GM12878 (cell line): ENCODE measurements at regions not wholly inside any gene's neighbourhood (a gene's known extent, or its start where the extent isn't known, plus 50 kb on each side); places are given as distances from the start of the nearest gene placed in this dataset.

Source experiments
- ATAC-seq: fragments of 200-7000 bp; cut with Tn5 transposase; 3 replicates; pipeline ENCODE4 v1.9.1; 2020; ENCODE audit warnings: mild to moderate bottlenecking, moderate library complexity
- BruUV-seq: library from RNA; stranded (reverse); fragments of 400-500 nt; replicated peaks from 2 replicates; lab custom pipeline; 2021; lab: Mats Ljungman, UMichigan
- CTCF ChIA-PET: fragments of 300-600 bp; sonication (Branson Sonifier 250); formaldehyde crosslinking; extraction: SDS; loops from one replicate; lab custom pipeline; 2021; ENCODE audit warnings: inconsistent platforms; lab: Yijun Ruan, JAX
- POLR2A ChIA-PET: fragments of 350-600 bp; formaldehyde crosslinking; extraction: SDS; loops from one replicate; lab custom pipeline; 2021; ENCODE audit warnings: inconsistent platforms; lab: Charles Lee
- RAD21 ChIA-PET: fragments of 300-600 bp; sonication (Branson Sonifier 250); formaldehyde crosslinking; loops from one replicate; lab custom pipeline; 2023; ENCODE audit warnings: antibody characterized with exemption; ENCODE audit not compliant: unreplicated experiment; lab: Charles Lee
- SMC1A ChIA-PET: fragments of 300-600 bp; sonication (Branson Sonifier 250); formaldehyde crosslinking; loops from one replicate; lab custom pipeline; 2023; ENCODE audit not compliant: unreplicated experiment, uncharacterized antibody; lab: Charles Lee
- DNase-seq: peaks from one replicate; pipeline ENCODE4 v3.0.0-alpha.2; 2011; ENCODE audit warnings: low read depth, low spot score
- FAIRE-seq: peaks from 3 replicates; lab custom pipeline; 2011; peaks lifted over from hg19 to GRCh38; lab: Jason Lieb, UNC
- H2AFZ ChIP-seq: 2 replicates; pipeline ENCODE4 v1.6.0; 2011; ENCODE audit warnings: low read depth, low read length, control low read depth; ENCODE audit not compliant: control insufficient read depth
- H3K27ac ChIP-seq: 2 replicates; pipeline ENCODE4 v1.5.1; 2011; ENCODE audit warnings: control low read depth; ENCODE audit not compliant: control insufficient read depth, insufficient read depth
- H3K27me3 ChIP-seq, 2 experiments: replicated peaks in 1 of 2; 2 replicates each; pipeline versions ENCODE4 v1.6.0 to v1.6.1; 2011; ENCODE audit warnings: low read length in 1 of 2; ENCODE audit not compliant: control insufficient read depth in 2 of 2, insufficient read depth in 2 of 2
- H3K36me3 ChIP-seq, 2 experiments: 2 replicates each; pipeline ENCODE4 v1.5.1; 2011; ENCODE audit warnings: low read length in 1 of 2; ENCODE audit not compliant: control insufficient read depth in 2 of 2, insufficient read depth in 2 of 2
- H3K4me1 ChIP-seq: 2 replicates; pipeline ENCODE4 v1.6.1; 2011; ENCODE audit warnings: mild to moderate bottlenecking, low read length, moderate library complexity, mixed read lengths; ENCODE audit not compliant: control insufficient read depth, insufficient read depth
- H3K4me2 ChIP-seq: 2 replicates; pipeline ENCODE4 v1.6.0; 2011; ENCODE audit warnings: control low read depth; ENCODE audit not compliant: control insufficient read depth, insufficient read depth
- H3K4me3 ChIP-seq: fragments of 200-600 bp; sonication (generic); 2 replicates; pipeline ENCODE4 v1.5.1; 2016
- H3K79me2 ChIP-seq: 2 replicates; pipeline ENCODE4 v1.6.0; 2011; ENCODE audit warnings: low read length; ENCODE audit not compliant: control insufficient read depth, insufficient read depth
- H3K9ac ChIP-seq: 2 replicates; pipeline ENCODE4 v1.8.0; 2011; ENCODE audit warnings: low read length, control low read depth, mixed read lengths; ENCODE audit not compliant: control insufficient read depth, insufficient read depth
- H3K9me3 ChIP-seq: replicated peaks from 3 replicates; pipeline ENCODE4 v1.5.1; 2011; ENCODE audit warnings: mild to moderate bottlenecking, low read length; ENCODE audit not compliant: control insufficient read depth, insufficient read depth
- H4K20me1 ChIP-seq: 2 replicates; pipeline ENCODE4 v1.6.0; 2011; ENCODE audit not compliant: control insufficient read depth, insufficient read depth
- BCL3 ChIP-seq: IDR thresholded peaks from 2 replicates; pipeline ENCODE4 v1.6.1; 2011; ENCODE audit warnings: borderline replicate concordance, low read depth, mild to moderate bottlenecking, moderate library complexity, low read length; ENCODE audit not compliant: insufficient read depth, poor library complexity, severe bottlenecking
- CEBPB ChIP-seq, 2 experiments: fragments of 150-350 bp in 1 of 2; IDR thresholded peaks; 2 replicates each; pipeline ENCODE4 v1.6.1; 2012 to 2014; ENCODE audit warnings: low read depth in 2 of 2, low read length in 2 of 2, borderline replicate concordance in 1 of 2, inconsistent platforms in 1 of 2
- EP300 ChIP-seq, 2 experiments: fragments of 150-350 bp in 1 of 2; IDR thresholded peaks; 2 replicates each; pipeline ENCODE4 v1.6.1; 2011 to 2012; ENCODE audit warnings: low read depth in 2 of 2, low read length in 2 of 2, borderline replicate concordance in 1 of 2, improper control_type of control experiment in 1 of 2, inconsistent platforms in 1 of 2; ENCODE audit not compliant: control insufficient read depth in 1 of 2
- HDAC6 ChIP-seq: fragments of 200-600 bp; sonication (generic); IDR thresholded peaks from one replicate; pipeline ENCODE4 v1.8.0; 2017; ENCODE audit warnings: antibody characterized with exemption; ENCODE audit not compliant: unreplicated experiment
- MYB ChIP-seq: fragments of 150-350 bp; IDR thresholded peaks from 2 replicates; pipeline ENCODE4 v1.6.1; 2014; ENCODE audit warnings: mild to moderate bottlenecking, low read depth, low read length, borderline replicate concordance
- NFXL1 ChIP-seq: fragments of 450-650 bp; IDR thresholded peaks from 2 replicates; pipeline ENCODE4 v1.6.1; 2017; ENCODE audit warnings: antibody characterized with exemption, mild to moderate bottlenecking, borderline replicate concordance
- SMAD1 ChIP-seq: fragments of 450-650 bp; IDR thresholded peaks from 2 replicates; pipeline ENCODE4 v1.6.1; 2018; ENCODE audit warnings: mild to moderate bottlenecking, low read depth; ENCODE audit not compliant: partially characterized antibody
- TCF3 ChIP-seq: IDR thresholded peaks from 2 replicates; pipeline ENCODE4 v1.6.1; 2012; ENCODE audit warnings: low read depth, mild to moderate bottlenecking, low read length, borderline replicate concordance; ENCODE audit not compliant: insufficient read depth
- YY1 ChIP-seq: IDR thresholded peaks from 2 replicates; pipeline ENCODE4 v1.6.1; 2011; ENCODE audit warnings: low read depth, mild to moderate bottlenecking, low read length
- ZNF274 ChIP-seq: IDR thresholded peaks from one replicate; pipeline ENCODE4 v1.8.0; 2011; ENCODE audit not compliant: insufficient read length, insufficient read depth
- WGBS: methylation state at CpG from one replicate; pipeline ENCODE4 v1.1.6; 2016; ENCODE audit warnings: low lambda C conversion rate; ENCODE audit not compliant: insufficient replicate concordance, insufficient coverage; ENCODE audit errors: missing lambda C conversion rate; 5-methylcytosine and 5-hydroxymethylcytosine counted together
- in situ Hi-C: fragments of 300-500 bp; cut with MboI; formaldehyde crosslinking; loops from 9 replicates; pipeline ENCODE4 v1.14.3; 2018; ENCODE audit warnings: mixed read lengths
- intact Hi-C: fragments of 100-400 bp; cut with micrococcal nuclease; formaldehyde crosslinking; loops from one replicate; pipeline ENCODE4 v1.14.2; 2022; ENCODE audit not compliant: unreplicated experiment
- TF ChIP-seq, protein P1 (sequence below): fragments of 450-650 bp; formaldehyde crosslinking; IDR thresholded peaks from 2 replicates; pipeline ENCODE4 v1.4.0; 2022; ENCODE audit warnings: mild to moderate bottlenecking, moderate library complexity
- TF ChIP-seq, protein P2 (sequence below): fragments of 150-350 bp; IDR thresholded peaks from 2 replicates; pipeline ENCODE4 v1.6.1; 2014; ENCODE audit warnings: mild to moderate bottlenecking, low read depth, low read length

- Histone ChIP-seq H3K27ac (no peak overlapping the region), H3K36me3 (no peaks in the 10 kb centered on the region), H3K27me3 (no peaks in the 10 kb centered on the region; a peak in 1 of 4 replicates), H3K4me3 (no peak overlapping the region), H3K79me2 (no peaks in the 10 kb centered on the region), H4K20me1 (no peaks in the 10 kb centered on the region), H3K4me2 (no peak overlapping the region), H3K9me3 (no peaks in the 10 kb centered on the region), H3K4me1 (no peaks in the 10 kb centered on the region), H2AFZ (no peak overlapping the region), H3K9ac (no peak overlapping the region)
- ChIA-PET RAD21 (no interaction called here), POLR2A (no interaction called here), SMC1A (no interaction called here), CTCF (no interaction called here)
- DNase-seq: no peak
- 82% methylated on average over 28 of the region's 28 CpGs for WGBS
- no peak for TF ChIP-seq SMAD1
- no peak for TF ChIP-seq BCL3
- TF ChIP-seq TCF3: no peak
- TF ChIP-seq YY1: no peak
- TF ChIP-seq CEBPB (IDR thresholded peaks at IDR 0.05; ENCODE audit: borderline replicate concordance in 1 of 2, low read depth in 2 of 2, low read length in 2 of 2): no peak
- TF ChIP-seq, protein P1, sequence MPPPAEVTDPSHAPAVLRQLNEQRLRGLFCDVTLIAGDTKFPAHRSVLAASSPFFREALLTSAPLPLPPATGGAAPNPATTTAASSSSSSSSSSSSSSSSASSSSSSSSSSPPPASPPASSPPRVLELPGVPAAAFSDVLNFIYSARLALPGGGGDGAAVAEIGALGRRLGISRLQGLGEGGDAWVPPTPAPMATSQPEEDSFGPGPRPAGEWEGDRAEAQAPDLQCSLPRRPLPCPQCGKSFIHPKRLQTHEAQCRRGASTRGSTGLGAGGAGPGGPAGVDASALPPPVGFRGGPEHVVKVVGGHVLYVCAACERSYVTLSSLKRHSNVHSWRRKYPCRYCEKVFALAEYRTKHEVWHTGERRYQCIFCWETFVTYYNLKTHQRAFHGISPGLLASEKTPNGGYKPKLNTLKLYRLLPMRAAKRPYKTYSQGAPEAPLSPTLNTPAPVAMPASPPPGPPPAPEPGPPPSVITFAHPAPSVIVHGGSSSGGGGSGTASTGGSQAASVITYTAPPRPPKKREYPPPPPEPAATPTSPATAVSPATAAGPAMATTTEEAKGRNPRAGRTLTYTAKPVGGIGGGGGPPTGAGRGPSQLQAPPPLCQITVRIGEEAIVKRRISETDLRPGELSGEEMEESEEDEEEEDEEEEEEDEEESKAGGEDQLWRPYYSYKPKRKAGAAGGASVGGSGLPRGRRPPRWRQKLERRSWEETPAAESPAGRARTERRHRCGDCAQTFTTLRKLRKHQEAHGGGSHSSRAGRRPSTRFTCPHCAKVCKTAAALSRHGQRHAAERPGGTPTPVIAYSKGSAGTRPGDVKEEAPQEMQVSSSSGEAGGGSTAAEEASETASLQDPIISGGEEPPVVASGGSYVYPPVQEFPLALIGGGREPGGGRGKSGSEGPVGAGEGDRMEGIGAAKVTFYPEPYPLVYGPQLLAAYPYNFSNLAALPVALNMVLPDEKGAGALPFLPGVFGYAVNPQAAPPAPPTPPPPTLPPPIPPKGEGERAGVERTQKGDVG (CRISPR knock-in tag): no peak
- no peak for TF ChIP-seq NFXL1
- TF ChIP-seq EP300 (IDR thresholded peaks at IDR 0.05; ENCODE audit: borderline replicate concordance in 1 of 2, control insufficient read depth in 1 of 2, low read depth in 2 of 2, low read length in 2 of 2): no peak
- TF ChIP-seq, protein P2, sequence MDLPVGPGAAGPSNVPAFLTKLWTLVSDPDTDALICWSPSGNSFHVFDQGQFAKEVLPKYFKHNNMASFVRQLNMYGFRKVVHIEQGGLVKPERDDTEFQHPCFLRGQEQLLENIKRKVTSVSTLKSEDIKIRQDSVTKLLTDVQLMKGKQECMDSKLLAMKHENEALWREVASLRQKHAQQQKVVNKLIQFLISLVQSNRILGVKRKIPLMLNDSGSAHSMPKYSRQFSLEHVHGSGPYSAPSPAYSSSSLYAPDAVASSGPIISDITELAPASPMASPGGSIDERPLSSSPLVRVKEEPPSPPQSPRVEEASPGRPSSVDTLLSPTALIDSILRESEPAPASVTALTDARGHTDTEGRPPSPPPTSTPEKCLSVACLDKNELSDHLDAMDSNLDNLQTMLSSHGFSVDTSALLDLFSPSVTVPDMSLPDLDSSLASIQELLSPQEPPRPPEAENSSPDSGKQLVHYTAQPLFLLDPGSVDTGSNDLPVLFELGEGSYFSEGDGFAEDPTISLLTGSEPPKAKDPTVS: no peak
- TF ChIP-seq MYB: no peak
- TF ChIP-seq ZNF274: no peak
- TF ChIP-seq HDAC6: no peak
- BruUV-seq: no TSS peak
- no peak for ATAC-seq
- intact Hi-C loops (no loop called here), in situ Hi-C loops (no loop called here)
- no peak for FAIRE-seq
Measured at GRCh38 chr9:21696411-21696871, 106.0 kb upstream of the MTAP start.
